ENCODE measurements at regions not wholly inside any gene's neighbourhood (a gene's known extent, or its start where the extent isn't known, plus 50 kb on each side); places are given as distances from the start of the nearest gene placed in this dataset.

DNA sequence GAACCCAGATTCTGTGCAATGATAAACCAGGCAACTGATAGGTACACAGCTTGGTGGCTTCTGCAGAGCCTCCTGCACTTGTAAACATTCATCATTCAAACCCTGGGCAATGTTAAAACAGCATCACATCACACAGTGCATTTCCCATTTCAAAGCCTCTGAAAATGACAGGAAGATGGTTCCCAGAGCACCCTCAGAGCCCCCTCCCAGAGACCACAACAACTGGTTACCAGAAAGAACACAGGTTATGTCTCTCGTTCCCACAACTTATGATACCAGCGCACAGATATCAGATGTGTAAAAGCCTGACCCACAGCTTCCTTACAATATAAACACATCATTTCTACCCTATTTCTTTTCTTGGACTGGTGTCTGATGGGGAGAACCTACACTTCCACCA, 248.7 kb downstream of the AUH start:
- TF ChIP-seq CTCF (IDR thresholded peaks at IDR 0.05), result no peak
- TF ChIP-seq EP300 (IDR thresholded peaks at IDR 0.05; ENCODE audit: low read depth), result no peak
- no peak for TF ChIP-seq POLR2A (IDR thresholded peaks at IDR 0.05)

Measured in transverse colon (tissue), 3 donors.